ENCODE measurements at regions not wholly inside any gene's neighbourhood (a gene's known extent, or its start where the extent isn't known, plus 50 kb on each side); places are given as distances from the start of the nearest gene placed in this dataset.
A peak's percentile ranks its signal among the peaks of the same experiment; 100 is the strongest.
"Not testable (repeated sequence)": the region's sequence is repeated elsewhere in the genome, so short reads cannot be mapped to it uniquely, and the experiment has no call there.

- no peak for DNase-seq
Measured at GRCh38 chr11:45000918-45001317, 50.2 kb upstream of the TP53I11 start.

- DNase-seq, result no peak
Measured at GRCh38 chr11:45001466-45002165, 50.9 kb upstream of the TP53I11 start.

- no peak for DNase-seq
Measured at GRCh38 chr11:45005106-45005505, 54.4 kb upstream of the TP53I11 start.

GRCh38 chr11:45007011-45007410 lies 56.3 kb upstream of the TP53I11 start:
- no peak for DNase-seq

GRCh38 chr11:45015983-45016382 lies 65.3 kb upstream of the TP53I11 start:
- not testable (repeated sequence) for DNase-seq

- DNase-seq, result not testable (repeated sequence)
Measured at GRCh38 chr11:45016446-45016845, 65.8 kb upstream of the TP53I11 start.

- DNase-seq, result no peak
Measured at GRCh38 chr11:45017329-45017728, 66.6 kb upstream of the TP53I11 start.

GRCh38 chr11:45021001-45021400 lies 70.3 kb upstream of the TP53I11 start:
- DNase-seq, result no peak

GRCh38 chr11:45021692-45022141 lies 71.0 kb upstream of the TP53I11 start:
- DNase-seq, result no peak

- no peak for DNase-seq
Measured at GRCh38 chr11:45022294-45023064, 71.8 kb upstream of the TP53I11 start.

- no peak for DNase-seq
Measured at GRCh38 chr11:45023065-45023365, 72.3 kb upstream of the TP53I11 start.

GRCh38 chr11:45024316-45024715 lies 73.6 kb upstream of the TP53I11 start:
- no peak for DNase-seq

GRCh38 chr11:45024846-45025588 lies 74.3 kb upstream of the TP53I11 start:
- DNase-seq, result no peak

GRCh38 chr11:45025716-45026492 lies 75.2 kb upstream of the TP53I11 start:
- peak; percentile 82 to 90 for DNase-seq

GRCh38 chr11:45026835-45027234 lies 76.2 kb upstream of the TP53I11 start:
- DNase-seq, result no peak

GRCh38 chr11:45027312-45027711 lies 76.6 kb upstream of the TP53I11 start:
- no peak for DNase-seq

- DNase-seq, result no peak
Measured at GRCh38 chr11:45028911-45029682, 78.4 kb upstream of the TP53I11 start.

- DNase-seq, result no peak
Measured at GRCh38 chr11:45030778-45031177, 80.1 kb upstream of the TP53I11 start.

- DNase-seq, result peak; percentile 8 to 23
Measured at GRCh38 chr11:45031912-45032519, 81.3 kb upstream of the TP53I11 start.

- no peak for DNase-seq
Measured at GRCh38 chr11:45035413-45035812, 84.7 kb upstream of the TP53I11 start.

- DNase-seq, result no peak
Measured at GRCh38 chr11:45036010-45036409, 85.3 kb upstream of the TP53I11 start.

GRCh38 chr11:45036733-45037132 lies 86.0 kb upstream of the TP53I11 start:
- DNase-seq, result no peak

Data from Kasumi-1 (cell line).